GM21515 (cell line): ENCODE measurements at regions not wholly inside any gene's neighbourhood (a gene's known extent, or its start where the extent isn't known, plus 50 kb on each side); places are given as distances from the start of the nearest gene placed in this dataset.

ENCODE experiments used
- ATAC-seq: cut with Tn5 transposase; IDR thresholded peaks from one replicate; pipeline ENCODE4 v1.9.1; 2021; ENCODE audit not compliant: unreplicated experiment

- ATAC-seq, result no peak
Observed at GRCh38 chr10:88082391-88082790, 219.0 kb downstream of the PTEN start.

- no peak for ATAC-seq
Observed at GRCh38 chr10:88082806-88083596, 219.6 kb downstream of the PTEN start.

- no peak for ATAC-seq
Observed at GRCh38 chr10:88083597-88083989, 220.2 kb downstream of the PTEN start.

DNA sequence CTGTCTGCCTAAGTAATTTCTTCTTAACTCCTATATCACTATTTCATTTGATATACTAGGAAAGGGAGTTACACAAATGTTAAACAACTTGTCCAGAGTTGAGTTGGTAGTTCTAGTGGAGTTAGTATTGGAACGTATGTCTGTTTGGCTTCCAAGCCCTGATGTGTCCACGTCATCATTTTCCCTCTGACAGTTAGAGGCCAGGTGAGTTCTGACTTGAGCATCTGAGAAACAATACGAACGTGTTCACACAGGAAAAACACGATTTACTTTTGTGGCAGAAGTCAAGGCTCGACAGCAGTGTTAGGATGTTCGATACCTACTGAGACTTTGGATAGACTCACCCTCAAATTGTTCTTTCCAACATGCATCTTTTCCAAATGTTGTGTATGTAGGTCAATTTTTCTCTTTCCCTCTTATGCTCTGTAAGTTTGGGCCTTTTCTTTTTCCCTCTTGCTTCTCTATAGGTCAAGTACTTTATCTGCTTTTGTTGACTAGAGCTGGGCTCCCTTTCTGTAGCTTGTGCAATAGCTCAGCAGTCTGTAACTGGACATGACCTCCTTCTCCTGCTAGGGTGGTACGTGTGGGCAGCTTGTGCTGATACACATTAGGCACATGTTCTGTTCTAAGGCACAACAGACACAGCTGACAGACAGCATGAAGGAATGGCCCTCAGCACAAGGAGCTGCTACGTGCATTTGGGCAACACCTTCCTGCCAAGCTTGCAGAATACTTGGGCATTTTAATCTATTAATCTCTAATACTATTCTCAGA lies 222.9 kb downstream of the PTEN start:
- ATAC-seq, result no peak

DNA sequence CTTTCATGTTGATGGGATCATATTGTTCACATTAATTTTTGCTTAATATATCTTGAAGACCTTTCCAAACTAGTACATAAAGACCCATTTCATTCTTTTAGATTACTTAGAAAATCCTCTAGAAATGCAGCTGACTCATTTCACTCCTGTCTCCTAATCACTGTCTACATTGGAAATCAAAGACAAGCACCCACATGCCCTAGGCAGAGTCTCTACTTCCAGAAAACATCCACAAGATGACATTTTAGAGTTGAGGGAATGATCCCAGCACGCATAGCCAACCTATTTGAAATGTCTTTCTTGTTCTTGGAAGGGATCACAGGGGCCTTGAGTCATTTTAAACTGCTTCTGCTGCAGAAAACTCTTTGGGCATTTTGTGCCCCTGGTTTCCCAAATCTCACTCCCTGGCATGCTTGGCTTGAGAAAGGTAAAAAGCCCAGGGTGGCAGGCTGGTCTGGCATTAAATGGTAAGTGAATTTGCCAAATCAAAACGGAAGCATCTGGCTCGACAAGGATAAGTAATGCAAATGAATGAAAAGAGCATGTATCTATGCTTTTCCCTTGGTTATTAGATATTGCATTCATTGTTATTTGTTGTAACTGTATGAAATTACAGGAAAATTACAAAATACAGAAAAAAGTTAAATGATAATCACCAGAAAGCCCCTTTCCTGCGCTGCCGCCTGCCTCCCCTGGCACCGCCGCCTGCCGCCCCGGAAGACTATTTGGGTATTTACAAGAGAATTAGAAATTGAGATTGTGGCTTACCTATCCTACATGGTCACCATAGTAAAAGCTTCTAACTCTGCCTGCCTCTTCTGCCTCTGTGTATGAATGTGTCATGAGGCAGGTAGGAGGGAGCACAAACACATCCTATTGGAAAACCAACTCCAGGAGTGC lies 225.3 kb downstream of the PTEN start:
- no peak for ATAC-seq

- ATAC-seq, result no peak
Observed at GRCh38 chr10:88089498-88089897, 226.1 kb downstream of the PTEN start.

DNA sequence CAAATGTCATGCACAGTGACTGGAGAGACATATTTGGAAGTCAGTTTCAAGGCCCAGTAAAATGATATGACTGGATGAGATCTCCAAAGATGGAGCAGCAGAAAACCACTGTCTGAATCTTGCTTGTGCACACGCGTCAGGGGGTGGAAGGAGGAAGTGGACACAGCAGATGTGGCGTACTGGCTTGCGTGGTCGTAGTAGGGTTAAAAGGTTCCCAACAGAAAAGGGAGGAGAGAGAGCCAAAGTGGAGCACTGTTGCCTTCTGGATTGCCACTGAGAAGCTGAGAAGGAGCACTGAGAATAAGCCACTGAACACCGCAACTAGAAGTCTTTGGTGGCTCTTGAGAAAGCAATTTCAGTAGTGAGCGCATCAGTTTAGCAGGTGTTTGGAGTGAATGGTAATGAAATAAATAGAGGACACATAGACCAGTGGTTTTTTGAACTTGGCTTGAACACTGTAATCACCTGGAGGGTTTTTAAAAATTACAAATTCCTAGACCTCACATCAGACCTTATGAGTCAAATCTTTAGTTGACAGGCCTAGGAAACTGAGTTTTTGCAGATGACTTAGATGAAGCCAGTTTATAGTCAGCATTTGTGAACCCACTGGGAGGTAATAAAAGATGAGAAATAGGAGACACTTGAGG lies 227.3 kb downstream of the PTEN start:
- ATAC-seq, result no peak

GRCh38 chr10:88091490-88092061 lies 228.2 kb downstream of the PTEN start:
- peak; percentile 86 for ATAC-seq

GRCh38 chr10:88092265-88092664 lies 228.8 kb downstream of the PTEN start:
- no peak for ATAC-seq

DNA sequence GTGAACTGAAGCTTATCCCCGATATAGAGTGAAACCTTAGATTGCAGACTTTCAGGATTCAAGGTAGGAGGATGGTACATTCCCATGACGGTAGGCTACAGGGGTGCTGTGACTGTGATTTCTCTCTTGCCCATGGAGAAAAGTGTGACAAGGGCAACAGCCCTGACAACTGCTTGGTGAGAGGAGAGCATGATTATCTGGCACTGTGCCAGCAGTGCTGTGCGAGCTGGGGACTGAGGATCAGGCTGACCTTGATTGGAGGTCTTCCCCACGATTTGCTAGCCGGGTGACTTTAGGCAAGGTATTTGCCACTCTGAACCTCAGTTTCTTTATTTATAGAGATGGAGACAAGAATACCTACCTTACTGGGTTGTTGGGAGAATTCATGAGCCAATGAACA lies 229.5 kb downstream of the PTEN start:
- ATAC-seq, result no peak

- no peak for ATAC-seq
Observed at GRCh38 chr10:88094795-88095194, 231.4 kb downstream of the PTEN start.

DNA sequence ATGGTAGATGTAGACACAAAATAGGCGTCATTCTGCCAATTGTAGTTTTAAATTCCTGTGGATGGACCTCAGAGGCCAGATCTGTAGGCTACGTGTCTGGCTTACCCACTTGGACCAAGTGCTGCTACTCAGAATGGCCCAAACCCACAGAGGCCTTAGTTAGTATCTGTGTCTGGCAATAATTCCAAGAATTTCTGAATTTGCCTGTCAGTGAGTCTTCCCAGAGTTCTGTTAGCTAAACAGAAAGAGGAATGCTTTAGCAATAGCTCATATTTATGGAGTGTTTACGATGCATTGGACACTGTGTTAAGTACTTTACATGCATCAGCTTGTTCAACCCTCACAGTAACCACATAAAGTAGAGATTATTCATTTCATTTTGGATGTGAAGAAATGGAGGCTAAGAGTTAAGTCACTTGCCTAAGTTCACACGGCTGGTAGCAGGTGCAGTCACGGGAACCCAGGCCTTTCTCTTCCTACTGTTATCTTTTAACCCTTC lies 231.8 kb downstream of the PTEN start:
- ATAC-seq, result no peak

DNA sequence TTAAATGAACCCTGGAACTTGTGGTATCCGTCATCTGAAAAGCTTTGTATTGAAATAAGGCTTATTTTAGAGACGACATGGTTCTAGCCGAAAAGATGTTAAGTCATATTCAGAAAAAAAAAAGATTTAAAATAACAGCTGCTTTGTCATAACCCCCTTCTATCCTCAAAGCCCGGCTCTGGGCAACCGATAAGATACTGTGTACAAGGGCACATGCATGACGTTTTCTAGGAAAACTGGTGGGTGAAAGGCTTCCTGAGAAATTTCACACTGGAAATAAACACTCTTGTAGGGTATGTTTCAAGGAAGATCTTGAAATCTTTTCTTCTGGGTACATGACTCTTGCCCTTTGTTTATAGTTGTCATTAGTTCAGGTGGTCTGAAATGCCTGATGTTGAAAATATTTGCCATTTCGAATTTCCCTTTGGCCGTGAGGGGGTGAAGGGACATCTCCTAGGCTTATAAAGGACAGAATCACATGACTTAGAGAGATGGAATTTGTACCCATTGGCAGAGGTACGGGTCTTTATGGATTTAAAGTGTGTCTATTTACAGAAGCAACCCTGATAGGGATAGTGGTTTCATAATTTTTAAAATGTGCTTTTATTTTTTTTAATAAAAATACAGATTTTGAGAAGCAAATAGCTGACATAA lies 232.5 kb downstream of the PTEN start:
- ATAC-seq, result no peak

DNA sequence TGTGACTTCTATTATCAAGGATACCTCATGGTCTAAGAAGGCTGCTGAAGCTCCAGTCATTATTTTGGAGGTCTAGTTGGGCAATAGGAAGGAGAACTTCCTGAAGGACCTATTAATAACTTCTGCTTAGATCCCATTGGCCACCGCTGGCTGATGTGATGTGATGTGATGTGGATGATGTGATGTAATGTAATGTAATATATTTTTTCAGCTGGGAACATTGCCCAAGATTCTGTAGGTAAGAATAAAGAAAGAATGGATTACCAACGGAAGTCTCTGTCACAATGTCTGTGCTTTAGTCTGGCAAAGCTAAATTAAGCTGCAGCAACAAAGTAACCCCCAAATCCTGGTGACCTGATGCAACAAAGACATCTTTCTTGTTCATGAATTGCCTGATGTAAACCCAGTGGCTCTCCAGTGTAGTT lies 233.7 kb downstream of the PTEN start:
- no peak for ATAC-seq

DNA sequence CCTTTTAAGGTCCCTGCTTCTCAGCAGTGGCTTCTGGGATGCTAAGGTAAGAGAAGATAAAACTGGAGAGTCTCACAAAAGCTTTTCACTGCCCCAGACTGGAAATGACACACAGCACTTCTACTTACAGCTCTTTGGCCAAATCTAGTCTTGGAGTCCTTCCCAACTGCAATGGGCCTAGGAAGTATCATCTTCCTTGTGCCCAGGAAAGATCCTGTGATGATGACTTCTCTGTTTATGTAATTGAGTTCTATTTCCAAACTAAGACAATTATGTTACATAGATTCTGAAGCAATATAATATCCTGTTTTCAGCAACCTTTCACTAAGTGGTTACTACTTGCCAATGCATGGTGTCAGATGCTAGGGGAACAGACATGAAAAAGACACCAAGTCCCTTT lies 234.1 kb downstream of the PTEN start:
- ATAC-seq, result no peak

DNA sequence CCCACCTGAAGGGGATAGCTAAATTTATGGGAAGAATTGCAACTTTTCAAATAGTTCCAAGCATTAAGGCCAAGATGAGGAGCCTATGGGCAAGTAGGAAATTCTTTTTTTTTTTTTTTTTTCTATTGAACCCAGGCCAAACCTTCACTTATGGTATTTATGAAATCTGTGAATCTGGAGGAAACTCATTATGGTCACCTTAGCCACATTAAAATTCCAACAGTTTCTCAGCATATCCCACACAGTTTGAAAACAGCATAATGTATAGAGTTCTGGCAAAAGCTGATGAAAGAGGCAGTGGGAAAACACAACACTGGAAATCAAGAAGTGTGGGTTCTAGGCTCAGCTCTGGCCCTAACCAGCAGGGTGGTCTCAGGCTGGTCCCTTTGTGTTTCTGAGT lies 236.9 kb downstream of the PTEN start:
- no peak for ATAC-seq

DNA sequence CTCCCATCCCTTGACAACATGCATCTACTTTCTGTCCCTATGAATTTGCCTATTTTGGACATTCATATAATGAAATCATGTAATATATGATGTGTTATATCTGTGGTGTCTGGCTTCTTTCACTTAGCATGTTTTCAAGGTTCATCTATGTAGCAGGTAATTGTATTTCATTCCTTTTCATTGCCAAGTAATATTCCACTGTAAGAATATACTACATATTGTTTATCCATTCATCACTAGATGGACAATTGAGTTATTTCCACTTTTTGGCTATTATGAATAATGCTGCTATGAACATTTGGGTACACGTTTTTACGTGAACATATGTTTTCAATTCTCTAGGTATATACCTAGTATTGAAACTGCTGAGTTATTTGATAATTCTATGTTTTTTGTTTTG lies 238.2 kb downstream of the PTEN start:
- no peak for ATAC-seq

DNA sequence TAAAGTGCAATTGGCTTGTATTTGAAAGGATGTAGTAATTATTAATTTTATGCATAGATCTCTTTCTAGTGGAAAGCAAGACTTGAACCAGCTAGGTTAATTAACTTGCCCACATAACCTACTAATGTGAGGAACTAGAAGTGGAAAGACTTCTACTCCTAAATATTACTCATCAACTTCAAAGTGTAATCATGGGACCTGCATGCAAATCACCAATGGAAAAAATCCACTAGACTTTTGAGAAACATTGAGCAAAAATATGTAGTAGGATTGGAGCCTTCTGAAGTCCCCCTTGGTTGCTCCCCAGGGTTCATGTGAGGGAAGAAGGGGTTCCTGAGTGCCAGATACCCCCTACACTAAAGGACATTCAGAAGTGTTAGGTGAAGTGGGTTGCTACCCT lies 240.2 kb downstream of the PTEN start:
- no peak for ATAC-seq

GRCh38 chr10:88104223-88104622 lies 240.8 kb downstream of the PTEN start:
- no peak for ATAC-seq

- ATAC-seq, result no peak
Observed at GRCh38 chr10:88106366-88106765, 242.9 kb downstream of the PTEN start.
